GM12872 (cell line): ENCODE measurements at regions not wholly inside any gene's neighbourhood (a gene's known extent, or its start where the extent isn't known, plus 50 kb on each side); places are given as distances from the start of the nearest gene placed in this dataset.

Source experiments
- TF ChIP-seq, protein P1 (sequence below): IDR thresholded peaks from 3 replicates; pipeline ENCODE4 v1.5.1; 2011; ENCODE audit warnings: low read depth, mild to moderate bottlenecking, low read length, moderate library complexity; ENCODE audit not compliant: insufficient read depth

DNA sequence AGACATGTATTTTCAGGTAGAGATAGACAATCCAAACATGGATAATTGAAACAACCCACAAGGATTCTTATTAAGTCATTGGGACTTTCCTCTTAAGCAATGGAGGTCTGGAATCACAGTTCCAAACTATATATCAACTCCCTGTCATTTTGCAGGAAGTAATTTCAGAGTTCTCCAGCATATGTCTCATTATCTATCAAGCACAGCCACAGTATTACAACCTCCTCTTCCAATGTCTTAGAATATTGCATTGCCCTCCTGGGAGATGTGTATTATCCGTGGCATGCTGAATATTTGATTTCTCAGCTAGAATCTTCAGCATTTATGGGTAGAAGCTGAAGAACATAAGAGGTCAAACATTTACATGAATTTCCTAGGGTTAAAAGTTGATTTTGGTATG lies 1255.8 kb downstream of the SORCS1 start:
- TF ChIP-seq, protein P1, sequence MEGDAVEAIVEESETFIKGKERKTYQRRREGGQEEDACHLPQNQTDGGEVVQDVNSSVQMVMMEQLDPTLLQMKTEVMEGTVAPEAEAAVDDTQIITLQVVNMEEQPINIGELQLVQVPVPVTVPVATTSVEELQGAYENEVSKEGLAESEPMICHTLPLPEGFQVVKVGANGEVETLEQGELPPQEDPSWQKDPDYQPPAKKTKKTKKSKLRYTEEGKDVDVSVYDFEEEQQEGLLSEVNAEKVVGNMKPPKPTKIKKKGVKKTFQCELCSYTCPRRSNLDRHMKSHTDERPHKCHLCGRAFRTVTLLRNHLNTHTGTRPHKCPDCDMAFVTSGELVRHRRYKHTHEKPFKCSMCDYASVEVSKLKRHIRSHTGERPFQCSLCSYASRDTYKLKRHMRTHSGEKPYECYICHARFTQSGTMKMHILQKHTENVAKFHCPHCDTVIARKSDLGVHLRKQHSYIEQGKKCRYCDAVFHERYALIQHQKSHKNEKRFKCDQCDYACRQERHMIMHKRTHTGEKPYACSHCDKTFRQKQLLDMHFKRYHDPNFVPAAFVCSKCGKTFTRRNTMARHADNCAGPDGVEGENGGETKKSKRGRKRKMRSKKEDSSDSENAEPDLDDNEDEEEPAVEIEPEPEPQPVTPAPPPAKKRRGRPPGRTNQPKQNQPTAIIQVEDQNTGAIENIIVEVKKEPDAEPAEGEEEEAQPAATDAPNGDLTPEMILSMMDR = no peak

DNA sequence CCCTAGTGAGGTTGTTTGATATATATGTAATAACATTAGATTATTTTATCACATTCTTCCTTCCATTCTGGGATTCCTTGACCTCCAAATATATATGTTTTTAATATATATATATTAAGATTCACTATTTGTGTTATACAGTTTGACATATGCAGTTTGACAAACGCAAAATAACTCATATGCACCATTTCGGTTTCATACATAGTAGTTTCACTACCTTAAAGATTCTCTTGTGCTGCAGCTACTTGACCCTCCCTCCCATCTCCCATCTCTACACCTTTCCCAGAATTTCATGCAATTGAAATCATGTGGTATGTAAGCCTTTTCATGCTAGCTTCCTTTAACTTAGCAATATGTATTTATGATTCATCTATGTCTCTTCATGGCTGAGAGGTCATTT lies 1244.4 kb downstream of the SORCS3 start:
- TF ChIP-seq, protein P1 = no peak

DNA sequence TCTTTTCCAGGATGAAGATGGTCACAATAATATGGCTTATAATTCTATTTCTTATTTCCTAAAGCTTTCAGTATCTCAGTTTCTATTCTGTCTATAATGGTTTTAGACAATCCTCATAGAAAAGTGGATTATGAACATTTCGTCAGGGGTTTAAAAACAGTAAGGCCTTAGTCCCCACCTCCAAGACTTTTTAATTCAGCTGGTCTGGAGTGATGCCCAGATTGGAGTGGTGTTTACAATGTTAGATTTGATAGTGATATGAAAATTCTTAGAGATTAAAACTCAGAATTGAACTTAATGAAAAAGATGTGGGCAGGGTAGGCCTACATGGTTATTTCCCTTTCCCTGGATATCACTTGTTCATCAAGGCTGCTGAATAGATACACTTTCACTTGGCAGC lies 1238.3 kb downstream of the SORCS3 start:
- TF ChIP-seq, protein P1 = no peak

DNA sequence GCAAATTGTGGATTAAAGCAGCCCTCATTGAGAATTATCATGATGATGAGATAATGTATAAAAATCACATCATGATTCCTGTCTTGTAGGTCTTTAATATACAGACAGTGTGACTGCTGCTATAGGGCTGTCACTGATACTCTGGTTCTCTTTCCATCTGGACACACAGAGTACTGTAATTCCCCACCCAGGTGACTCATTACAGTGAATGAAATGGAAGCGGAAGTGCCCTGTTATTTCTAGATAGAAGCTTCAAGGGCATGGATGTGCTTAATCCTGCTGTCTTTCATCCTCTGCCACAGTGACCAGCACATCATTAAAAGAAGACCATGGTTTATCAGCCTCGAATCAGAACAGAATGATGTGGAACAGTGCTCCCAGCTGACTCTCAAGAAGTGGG lies 1234.0 kb downstream of the SORCS3 start:
- TF ChIP-seq, protein P1 = no peak

DNA sequence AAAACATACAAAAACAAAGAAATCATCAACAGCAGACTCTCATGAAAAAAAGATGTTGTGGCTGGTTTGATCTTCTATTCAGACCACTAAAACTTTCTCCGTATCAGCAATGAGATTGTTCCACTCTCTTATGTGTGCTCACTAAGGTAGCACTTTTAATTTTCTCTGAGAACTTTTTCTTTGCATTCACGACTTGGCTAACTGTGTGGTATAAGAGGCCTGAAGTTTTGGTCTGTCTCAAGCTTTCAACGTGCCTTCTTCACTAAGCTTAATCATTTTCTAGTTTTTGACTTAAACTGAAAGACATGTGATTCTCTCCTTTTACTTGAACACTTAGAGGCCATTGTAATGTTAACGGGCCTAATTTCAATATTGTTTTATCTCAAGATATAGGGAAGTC lies 1231.6 kb downstream of the SORCS3 start:
- TF ChIP-seq, protein P1 = no peak

DNA sequence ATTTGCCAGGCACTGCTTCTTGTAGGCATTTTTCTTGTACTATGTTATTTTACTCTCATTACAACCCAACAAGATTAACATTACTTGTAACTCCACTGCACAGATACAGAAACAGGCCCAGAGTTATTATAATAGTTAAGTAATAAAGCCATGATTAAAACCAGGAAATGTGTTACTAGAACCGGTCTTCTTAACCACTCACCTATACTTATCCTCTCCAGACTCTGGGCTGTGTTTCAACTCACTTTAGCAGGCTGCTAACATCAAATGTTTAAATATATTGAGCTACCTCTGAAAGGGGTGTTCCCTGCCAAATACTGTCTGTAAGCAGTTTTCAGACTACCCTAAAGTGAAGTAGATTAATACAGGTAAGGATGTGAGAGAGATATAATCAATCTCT lies 1227.8 kb downstream of the SORCS3 start:
- TF ChIP-seq, protein P1 = no peak

DNA sequence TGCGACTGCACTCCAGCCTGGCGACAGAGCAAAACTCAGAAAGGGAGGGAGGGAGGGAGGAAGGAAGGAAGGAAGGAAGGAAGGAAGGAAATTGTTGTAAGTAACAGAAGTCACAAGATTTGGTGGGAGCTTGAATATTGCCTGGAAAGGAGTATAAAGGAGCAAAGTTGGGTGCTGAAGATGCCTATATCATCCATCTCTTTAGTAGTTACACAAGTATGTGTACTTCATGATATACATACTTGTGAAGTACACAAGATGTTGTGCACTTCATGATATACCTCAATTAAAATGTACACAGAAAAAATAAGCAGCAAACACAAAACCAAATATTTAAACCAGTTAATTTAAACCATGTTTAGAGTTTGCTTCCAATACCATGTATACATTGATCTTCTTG lies 1223.8 kb downstream of the SORCS3 start:
- TF ChIP-seq, protein P1 = no peak
